RCC 7860 (cell line): ENCODE measurements at regions not wholly inside any gene's neighbourhood (a gene's known extent, or its start where the extent isn't known, plus 50 kb on each side); places are given as distances from the start of the nearest gene placed in this dataset.
"Not testable (repeated sequence)": the region's sequence is repeated elsewhere in the genome, so short reads cannot be mapped to it uniquely, and the experiment has no call there.

Source experiments
- DNase-seq: peaks from one replicate; pipeline ENCODE4 v3.0.0-alpha.2; 2015; ENCODE audit warnings: low spot score
- FAIRE-seq: peaks from 2 replicates; lab custom pipeline; 2012; peaks lifted over from hg19 to GRCh38; lab: Jason Lieb, UNC

- not testable (repeated sequence) for FAIRE-seq, DNase-seq
Observed at GRCh38 chr12:73002504-73002903, 730.3 kb downstream of the TRHDE start.

- not testable (repeated sequence) for DNase-seq, FAIRE-seq
Observed at GRCh38 chr12:73009138-73009834, 737.1 kb downstream of the TRHDE start.

- FAIRE-seq = no peak
Observed at GRCh38 chr12:73017981-73018380, 745.8 kb downstream of the TRHDE start.

GRCh38 chr12:73053893-73054292, 781.7 kb downstream of the TRHDE start:
- DNase-seq = no peak

More at GRCh38 chr12:73017981-73018380, 745.8 kb downstream of the TRHDE start:
- DNase-seq = no peak

GRCh38 chr12:73057428-73057827, 785.3 kb downstream of the TRHDE start:
- no peak for DNase-seq
- FAIRE-seq = no peak

More at GRCh38 chr12:73053893-73054292, 781.7 kb downstream of the TRHDE start:
- no peak for FAIRE-seq

- no peak for FAIRE-seq
- DNase-seq = no peak
Observed at GRCh38 chr12:73065913-73066312, 793.7 kb downstream of the TRHDE start.

GRCh38 chr12:73067616-73068015, 795.4 kb downstream of the TRHDE start:
- no peak for FAIRE-seq
- no peak for DNase-seq

- DNase-seq = no peak
Observed at GRCh38 chr12:73072214-73072613, 800.0 kb downstream of the TRHDE start.

GRCh38 chr12:73076760-73077159, 804.6 kb downstream of the TRHDE start:
- FAIRE-seq (no peak), DNase-seq (no peak)

More at GRCh38 chr12:73072214-73072613, 800.0 kb downstream of the TRHDE start:
- no peak for FAIRE-seq

GRCh38 chr12:73083736-73084135, 811.6 kb downstream of the TRHDE start:
- DNase-seq = no peak

GRCh38 chr12:73106296-73106695, 834.1 kb downstream of the TRHDE start:
- FAIRE-seq (no peak), DNase-seq (no peak)

More at GRCh38 chr12:73083736-73084135, 811.6 kb downstream of the TRHDE start:
- no peak for FAIRE-seq

- no peak for DNase-seq
- FAIRE-seq = no peak
Observed at GRCh38 chr12:73106896-73107295, 834.7 kb downstream of the TRHDE start.

- FAIRE-seq = no peak
Observed at GRCh38 chr12:73110816-73111215, 838.6 kb downstream of the TRHDE start.

GRCh38 chr12:73112035-73112816, 840.1 kb downstream of the TRHDE start:
- no peak for DNase-seq
- FAIRE-seq = no peak

More at GRCh38 chr12:73110816-73111215, 838.6 kb downstream of the TRHDE start:
- DNase-seq = no peak

GRCh38 chr12:73124480-73124879, 852.3 kb downstream of the TRHDE start:
- DNase-seq (no peak), FAIRE-seq (no peak)

- DNase-seq = no peak
- no peak for FAIRE-seq
Observed at GRCh38 chr12:73125148-73125547, 853.0 kb downstream of the TRHDE start.

GRCh38 chr12:73136386-73136785, 864.2 kb downstream of the TRHDE start:
- DNase-seq (no peak), FAIRE-seq (no peak)

GRCh38 chr12:73139642-73140041, 867.5 kb downstream of the TRHDE start:
- DNase-seq, FAIRE-seq: not testable (repeated sequence)

GRCh38 chr12:73158341-73158740, 886.2 kb downstream of the TRHDE start:
- DNase-seq (no peak), FAIRE-seq (no peak)

- DNase-seq (no peak), FAIRE-seq (no peak)
Observed at GRCh38 chr12:73159954-73160353, 887.8 kb downstream of the TRHDE start.

GRCh38 chr12:73161970-73162369, 889.8 kb downstream of the TRHDE start:
- DNase-seq = no peak
- FAIRE-seq = no peak

GRCh38 chr12:73180734-73181133, 908.6 kb downstream of the TRHDE start:
- FAIRE-seq (no peak), DNase-seq (no peak)
